Esophagus muscularis mucosa (tissue), 3 donors: ENCODE measurements at regions not wholly inside any gene's neighbourhood (a gene's known extent, or its start where the extent isn't known, plus 50 kb on each side); places are given as distances from the start of the nearest gene placed in this dataset.

Experiments used
- CTCF ChIP-seq, 3 experiments: fragments of 200-600 bp in 2 of 3; fragments of 450-650 bp in 1 of 3; sonication (generic) in 2 of 3; IDR thresholded peaks; one replicate each; pipeline ENCODE4 v1.5.1; 2017 to 2019; ENCODE audit warnings: antibody characterized with exemption in 3 of 3, mild to moderate bottlenecking in 2 of 3, moderate library complexity in 1 of 3
- POLR2A ChIP-seq: fragments of 450-650 bp; IDR thresholded peaks from one replicate; pipeline ENCODE4 v1.6.1; 2017; ENCODE audit warnings: antibody characterized with exemption, moderate library complexity, mild to moderate bottlenecking, low read depth

- TF ChIP-seq POLR2A (no peak), CTCF (IDR thresholded peaks at IDR 0.05) (no peak)
Measured at GRCh38 chr3:195003006-195003892, 267.7 kb downstream of the XXYLT1 start.
